AG09309 (cell line): ENCODE measurements at regions not wholly inside any gene's neighbourhood (a gene's known extent, or its start where the extent isn't known, plus 50 kb on each side); places are given as distances from the start of the nearest gene placed in this dataset.
A peak's percentile ranks its signal among the peaks of the same experiment; 100 is the strongest.

Source experiments
- DNase-seq: peaks from one replicate; pipeline ENCODE4 v3.0.0-alpha.2; 2010; ENCODE audit warnings: low read depth
- H3K4me3 ChIP-seq: 2 replicates; pipeline ENCODE4 v1.5.1; 2011; ENCODE audit warnings: mild to moderate bottlenecking, low read depth, low read length, moderate library complexity; ENCODE audit not compliant: control insufficient read depth
- TF ChIP-seq, protein P1 (sequence below): IDR thresholded peaks from 2 replicates; pipeline ENCODE4 v1.5.1; 2011; ENCODE audit warnings: mild to moderate bottlenecking, low read depth, low read length, inconsistent platforms; ENCODE audit not compliant: insufficient read depth, control insufficient read depth; ENCODE audit errors: missing control alignments

DNA sequence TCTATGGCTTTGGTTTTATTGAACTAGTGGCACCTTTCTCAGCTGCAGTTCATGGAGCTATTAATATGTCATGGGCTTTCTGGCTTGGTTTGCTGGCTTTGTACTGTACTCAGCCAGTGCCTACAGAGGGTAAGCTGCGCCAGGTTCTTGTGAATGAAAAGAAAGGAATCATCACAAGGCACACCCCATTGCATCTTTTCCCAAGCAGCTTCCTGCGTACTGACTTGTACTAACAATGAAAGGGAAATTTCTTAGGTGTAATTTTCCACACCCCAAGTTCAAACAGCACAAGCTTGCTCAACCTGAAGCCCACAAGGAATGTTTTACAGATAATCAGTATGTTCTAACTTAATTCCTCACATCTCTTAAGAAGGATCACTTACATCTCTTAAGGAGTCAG lies 78.0 kb upstream of the TNFSF18 start:
- TF ChIP-seq, protein P1, sequence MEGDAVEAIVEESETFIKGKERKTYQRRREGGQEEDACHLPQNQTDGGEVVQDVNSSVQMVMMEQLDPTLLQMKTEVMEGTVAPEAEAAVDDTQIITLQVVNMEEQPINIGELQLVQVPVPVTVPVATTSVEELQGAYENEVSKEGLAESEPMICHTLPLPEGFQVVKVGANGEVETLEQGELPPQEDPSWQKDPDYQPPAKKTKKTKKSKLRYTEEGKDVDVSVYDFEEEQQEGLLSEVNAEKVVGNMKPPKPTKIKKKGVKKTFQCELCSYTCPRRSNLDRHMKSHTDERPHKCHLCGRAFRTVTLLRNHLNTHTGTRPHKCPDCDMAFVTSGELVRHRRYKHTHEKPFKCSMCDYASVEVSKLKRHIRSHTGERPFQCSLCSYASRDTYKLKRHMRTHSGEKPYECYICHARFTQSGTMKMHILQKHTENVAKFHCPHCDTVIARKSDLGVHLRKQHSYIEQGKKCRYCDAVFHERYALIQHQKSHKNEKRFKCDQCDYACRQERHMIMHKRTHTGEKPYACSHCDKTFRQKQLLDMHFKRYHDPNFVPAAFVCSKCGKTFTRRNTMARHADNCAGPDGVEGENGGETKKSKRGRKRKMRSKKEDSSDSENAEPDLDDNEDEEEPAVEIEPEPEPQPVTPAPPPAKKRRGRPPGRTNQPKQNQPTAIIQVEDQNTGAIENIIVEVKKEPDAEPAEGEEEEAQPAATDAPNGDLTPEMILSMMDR: no peak
- no peak overlapping the region for H3K4me3 ChIP-seq
- no peak for DNase-seq

DNA sequence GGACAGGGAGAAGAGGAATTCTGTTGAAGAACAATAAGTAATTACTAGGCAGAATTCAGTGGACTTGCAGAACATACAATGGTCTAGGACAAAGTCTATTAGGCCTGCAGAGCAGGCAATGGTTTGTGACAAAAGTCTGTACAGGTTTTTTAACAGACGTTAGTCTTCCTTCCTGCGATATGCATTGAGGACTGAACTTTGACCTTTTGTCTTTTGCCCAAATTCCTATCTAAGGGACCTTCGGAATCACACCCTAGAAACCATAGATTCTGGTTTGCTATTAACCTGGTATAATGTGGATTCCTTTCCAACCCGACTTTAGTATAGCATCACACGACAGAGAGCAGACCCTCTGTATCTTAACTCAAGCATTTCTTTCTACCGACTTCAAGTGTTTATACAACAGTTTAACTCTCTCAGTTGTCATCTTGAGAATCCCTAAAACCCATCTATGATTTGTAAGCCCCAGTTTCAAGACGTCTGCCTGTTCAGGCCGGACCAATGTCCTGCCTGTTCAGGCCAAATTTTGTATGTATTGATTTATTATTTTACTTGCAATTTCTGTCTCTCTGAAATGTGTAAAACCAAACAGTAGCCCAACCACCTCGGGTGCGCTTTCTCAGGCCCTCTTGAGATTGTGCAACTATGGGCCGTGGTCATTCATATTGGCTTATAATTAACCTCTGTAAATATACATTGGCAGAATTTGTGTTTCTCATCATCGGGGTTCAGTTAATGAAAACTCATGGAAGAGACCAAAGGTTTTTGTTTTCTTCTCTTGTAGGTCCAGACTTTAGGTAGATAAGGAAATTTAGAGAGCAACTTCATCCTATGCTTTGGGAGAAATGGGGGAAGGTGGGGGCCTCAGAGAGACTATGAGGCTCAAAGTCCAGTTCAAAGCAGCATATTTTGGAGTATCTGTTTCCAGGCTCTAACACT lies 76.9 kb upstream of the TNFSF18 start:
- H3K4me3 ChIP-seq: no peak overlapping the region
- TF ChIP-seq, protein P1: no peak
- no peak for DNase-seq

DNA sequence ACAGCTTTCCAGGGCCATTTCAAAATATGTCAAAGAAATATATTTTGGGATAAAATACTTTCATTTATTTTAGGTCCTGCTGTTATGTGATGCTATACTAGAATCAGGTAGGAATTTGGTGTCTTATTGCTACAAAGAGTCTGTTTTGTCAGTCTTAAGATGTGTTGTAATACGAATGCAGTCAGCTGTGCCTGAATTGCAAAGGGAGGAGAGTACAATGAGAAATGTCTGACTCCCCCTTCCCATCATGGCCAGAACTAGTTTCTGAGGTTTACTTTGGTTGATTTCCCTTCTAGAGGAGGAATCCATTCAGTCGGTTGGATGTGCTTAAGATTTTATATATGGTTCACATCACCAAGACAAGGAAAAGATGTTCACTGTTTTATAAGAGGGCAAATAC lies 75.7 kb upstream of the TNFSF18 start:
- DNase-seq: no peak
- no peak overlapping the region for H3K4me3 ChIP-seq

DNA sequence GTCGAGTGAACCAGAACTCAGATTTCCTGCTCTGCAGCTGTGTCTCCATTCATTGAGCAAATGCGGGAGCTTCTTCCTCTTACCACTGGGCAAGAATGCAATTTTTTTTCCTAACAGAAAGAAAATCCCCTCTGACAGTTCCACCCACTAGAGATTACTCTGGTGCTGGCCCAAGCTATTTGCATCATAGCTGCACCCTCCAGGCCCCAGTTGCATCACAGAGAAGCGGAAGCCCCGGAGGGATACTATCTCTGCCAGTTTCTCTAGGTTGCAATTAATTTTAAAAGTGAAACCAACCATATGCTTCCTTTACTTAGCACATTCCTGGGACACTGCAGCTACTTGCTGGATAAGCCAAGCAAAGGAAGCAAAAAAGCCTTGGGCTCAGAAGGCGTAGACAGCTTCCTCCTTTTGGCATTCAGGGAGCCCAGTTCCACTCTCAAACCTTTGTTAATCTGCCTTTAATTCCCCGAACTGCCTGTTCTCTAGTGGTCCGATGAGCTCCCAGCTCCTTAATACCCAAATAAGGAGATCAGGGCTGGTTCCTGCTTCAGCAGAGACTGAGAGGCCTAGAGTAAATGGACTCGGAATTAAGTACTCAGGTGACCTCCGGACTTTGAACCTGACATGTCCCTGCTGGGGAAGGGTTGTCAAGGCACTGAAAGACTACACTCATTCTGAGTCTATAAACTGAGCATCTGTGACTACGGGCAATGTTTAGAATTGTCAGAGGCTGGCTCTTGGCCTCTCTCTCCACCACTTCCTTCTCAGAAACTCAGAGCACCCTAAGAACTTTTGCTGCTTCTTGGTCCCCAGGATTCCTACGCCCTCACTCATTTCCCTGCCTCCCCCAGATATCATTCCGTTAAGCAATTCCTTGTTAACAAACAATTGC lies 72.5 kb upstream of the TNFSF18 start:
- no peak overlapping the region for H3K4me3 ChIP-seq
- TF ChIP-seq, protein P1: no peak
- DNase-seq: peak; percentile 89

More for the DNA sequence above, 75.7 kb upstream of the TNFSF18 start:
- TF ChIP-seq, protein P1: no peak

DNA sequence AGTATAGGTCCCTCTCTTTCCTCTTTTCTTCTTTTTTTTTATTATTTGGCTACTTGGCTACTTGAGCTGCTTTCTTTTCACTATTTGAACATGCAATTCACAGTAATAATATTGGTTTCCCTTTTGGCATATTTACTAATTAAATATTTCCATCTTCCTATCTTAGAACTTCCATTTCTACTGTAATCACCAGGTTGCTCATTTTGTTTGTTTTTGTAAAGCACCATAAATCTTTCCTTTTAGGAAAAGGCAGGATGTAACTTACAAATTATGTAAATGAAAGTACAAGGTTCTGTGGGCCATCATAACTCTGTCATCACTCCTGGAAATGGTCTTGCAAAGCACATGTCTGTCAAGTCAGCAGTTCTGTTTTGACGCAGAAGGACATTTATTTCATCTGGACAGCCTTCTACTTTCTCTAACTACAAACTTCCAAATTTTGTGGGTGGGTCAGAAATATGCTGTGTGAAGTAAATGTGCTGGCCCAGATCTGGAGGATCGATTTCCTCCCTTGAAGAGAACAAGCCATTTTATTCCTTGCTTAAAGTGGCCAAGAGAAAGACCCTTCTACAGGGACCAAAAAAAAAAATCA lies 71.7 kb upstream of the TNFSF18 start:
- H3K4me3 ChIP-seq: no peak overlapping the region
- TF ChIP-seq, protein P1: no peak
- DNase-seq: no peak

DNA sequence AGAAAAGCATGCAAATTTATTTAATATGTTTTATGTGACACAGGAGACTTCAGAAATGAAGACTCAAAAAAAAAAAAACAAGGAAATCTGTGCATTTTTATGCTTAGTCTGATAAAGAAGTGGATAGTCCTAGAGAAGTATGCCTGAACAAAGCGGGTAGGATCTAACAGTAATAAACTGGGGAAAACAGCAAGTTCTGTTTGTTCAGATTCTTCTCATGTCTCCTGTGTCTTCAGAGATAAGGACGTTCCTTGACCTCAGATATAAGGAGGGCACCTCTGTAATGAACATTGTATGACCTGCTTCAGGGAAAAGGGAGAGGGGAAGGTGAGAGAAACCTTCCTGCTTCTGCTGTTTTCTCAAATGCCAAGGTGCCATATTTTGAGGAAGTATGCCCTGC lies 67.7 kb upstream of the TNFSF18 start:
- no peak for DNase-seq
- H3K4me3 ChIP-seq: no peak overlapping the region
- TF ChIP-seq, protein P1: no peak
